ENCODE measurements at regions not wholly inside any gene's neighbourhood (a gene's known extent, or its start where the extent isn't known, plus 50 kb on each side); places are given as distances from the start of the nearest gene placed in this dataset.

GRCh38 chr2:125516496-125517109, 1139.4 kb upstream of the GYPC start:
- DNase-seq (ENCODE audit: low spot score) = no peak

DNA sequence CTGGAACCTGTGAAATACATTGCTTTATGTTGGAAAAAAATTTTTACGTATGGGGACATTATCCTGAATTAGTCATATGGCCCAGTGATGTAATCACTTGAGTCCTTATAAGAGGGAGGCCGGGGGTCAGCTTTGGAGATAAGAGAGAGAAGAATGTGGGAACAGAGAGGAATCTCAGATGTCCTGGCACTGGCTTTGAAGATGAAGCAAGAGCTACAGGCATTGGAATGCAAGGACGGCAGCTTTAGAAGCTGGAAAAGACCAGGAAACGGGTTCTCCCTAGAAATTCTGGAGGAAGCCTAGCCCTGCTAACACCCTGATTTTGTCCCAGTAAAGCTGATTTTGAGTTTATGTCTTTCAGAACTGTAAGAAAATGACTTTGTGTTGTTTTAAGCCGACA, 1129.9 kb upstream of the GYPC start:
- no peak for DNase-seq (ENCODE audit: low spot score)

GRCh38 chr2:125535089-125535488, 1120.9 kb upstream of the GYPC start:
- no peak for DNase-seq (ENCODE audit: low spot score)

- no peak for DNase-seq (ENCODE audit: low spot score)
These were observed 1111.9 kb upstream of the GYPC start for GRCh38 chr2:125543968-125544514.

DNA sequence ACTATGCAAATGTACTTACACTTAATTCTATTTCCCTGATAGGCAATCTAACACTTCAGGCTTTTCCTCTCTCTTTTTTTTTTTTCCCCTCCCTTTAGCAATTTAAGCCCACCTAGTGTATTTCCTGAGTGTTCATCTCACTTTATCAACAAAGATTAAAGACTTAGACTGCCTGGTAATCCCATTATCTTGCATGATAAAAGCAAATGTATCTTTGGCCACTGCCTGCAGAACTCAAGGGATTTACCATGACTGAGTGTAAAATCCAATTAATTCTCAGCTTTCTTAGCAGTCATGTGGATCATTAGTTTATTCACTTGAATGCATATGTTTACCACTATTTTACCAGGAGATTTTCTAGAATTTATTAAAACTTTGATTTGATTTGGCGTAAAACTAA, 1102.2 kb upstream of the GYPC start:
- no peak for DNase-seq (ENCODE audit: low spot score)

DNA sequence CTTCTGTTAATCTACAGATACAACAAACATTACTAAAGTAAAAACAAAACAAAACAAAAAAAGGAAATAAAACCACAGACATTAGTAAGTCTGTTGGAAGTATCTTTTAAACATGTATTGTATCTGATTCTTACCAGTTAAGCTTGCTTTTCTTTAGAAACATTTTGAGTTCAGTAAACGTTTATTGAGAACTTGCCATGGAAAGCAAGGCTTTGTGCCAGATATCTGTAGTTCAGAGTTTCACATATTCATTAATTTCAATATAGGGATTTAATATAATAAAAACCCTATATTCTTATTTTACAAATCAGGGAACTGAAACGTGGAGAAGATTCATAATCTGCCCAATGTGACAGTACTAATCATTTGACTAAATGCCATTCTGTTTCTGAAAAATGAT, 1101.0 kb upstream of the GYPC start:
- no peak for DNase-seq (ENCODE audit: low spot score)

- no peak for DNase-seq (ENCODE audit: low spot score)
These were observed 1096.8 kb upstream of the GYPC start for GRCh38 chr2:125559186-125559585.

DNA sequence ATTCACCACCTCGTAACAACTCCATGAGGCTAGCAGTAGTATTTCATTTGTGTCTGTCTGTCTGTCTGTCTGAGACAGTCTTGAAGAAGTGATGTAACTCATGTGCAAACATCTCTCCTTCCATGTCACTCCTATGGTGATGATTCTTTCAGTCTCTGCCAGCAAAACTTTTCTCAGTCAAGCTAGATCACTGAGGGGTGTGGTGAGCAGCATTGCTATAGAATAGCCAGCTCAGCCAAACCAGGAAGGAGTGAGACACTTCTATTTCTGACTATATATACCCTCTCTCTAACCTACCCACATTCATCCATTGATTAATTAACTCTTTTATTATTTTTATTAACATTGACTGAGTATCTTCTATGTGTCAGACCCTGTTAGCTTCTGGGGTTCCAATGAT, 1095.1 kb upstream of the GYPC start:
- DNase-seq (ENCODE audit: low spot score) = no peak

DNA sequence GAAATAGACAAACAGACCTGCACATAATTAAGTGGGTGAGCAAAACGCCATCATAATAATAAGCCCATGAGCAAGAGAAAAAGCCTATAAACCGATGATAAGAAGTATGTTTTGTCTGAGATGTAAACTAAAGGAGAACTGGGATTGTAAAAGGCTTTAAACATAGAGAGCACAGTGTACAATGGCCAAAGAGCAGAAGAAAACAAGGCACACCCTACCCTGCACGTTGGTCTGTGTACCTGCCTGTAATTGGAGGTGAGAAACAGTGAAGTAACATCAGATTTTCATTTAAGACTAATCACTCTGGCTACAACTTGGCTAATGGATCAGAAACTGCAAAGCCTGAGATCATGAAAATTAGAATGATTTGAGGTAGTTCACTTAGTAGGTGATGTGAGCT, 1094.7 kb upstream of the GYPC start:
- no peak for DNase-seq (ENCODE audit: low spot score)

GRCh38 chr2:125562924-125563323, 1093.0 kb upstream of the GYPC start:
- no peak for DNase-seq (ENCODE audit: low spot score)

- DNase-seq (ENCODE audit: low spot score) = no peak
These were observed 1091.5 kb upstream of the GYPC start for GRCh38 chr2:125564471-125564870.

DNA sequence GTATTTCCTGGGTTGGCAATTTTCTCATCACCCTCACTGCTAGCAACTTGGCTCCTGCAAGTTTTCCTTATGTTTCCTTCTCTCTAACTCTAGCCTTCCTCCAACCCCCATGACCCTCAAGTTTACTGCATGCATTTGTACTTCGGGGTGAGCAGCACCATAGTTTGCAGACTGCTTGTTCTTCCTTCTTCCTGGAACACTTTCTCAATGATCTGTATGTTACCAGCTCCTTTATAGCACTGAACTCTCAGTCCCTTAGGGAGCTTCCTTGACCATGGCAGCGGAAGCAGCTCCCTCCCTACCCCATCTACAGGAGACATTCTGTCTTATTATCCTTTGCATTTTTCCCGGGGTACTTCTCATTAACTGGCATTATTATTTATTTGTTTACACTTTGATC, 1089.5 kb upstream of the GYPC start:
- no peak for DNase-seq (ENCODE audit: low spot score)

- DNase-seq (ENCODE audit: low spot score) = no peak
These were observed 1088.9 kb upstream of the GYPC start for GRCh38 chr2:125567100-125567499.

DNA sequence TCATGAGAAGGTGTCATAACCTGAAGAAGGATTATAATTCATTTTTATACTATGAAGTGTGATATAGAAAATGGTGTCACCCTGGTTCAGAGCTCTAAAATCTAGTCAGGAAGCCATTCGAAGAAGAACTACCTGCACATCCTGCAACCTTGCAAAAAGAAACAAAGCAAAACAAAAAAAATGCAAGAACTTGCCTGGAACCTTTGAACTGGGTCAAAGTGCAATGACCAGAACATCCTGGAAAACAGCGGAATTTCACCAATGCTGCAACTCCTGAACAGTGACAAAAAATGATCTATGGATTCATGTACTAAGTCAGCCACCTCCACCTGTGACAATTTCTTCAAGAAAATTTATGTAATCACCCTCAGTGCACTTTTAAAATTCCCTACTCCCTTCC, 1083.3 kb upstream of the GYPC start:
- DNase-seq (ENCODE audit: low spot score) = no peak

DNA sequence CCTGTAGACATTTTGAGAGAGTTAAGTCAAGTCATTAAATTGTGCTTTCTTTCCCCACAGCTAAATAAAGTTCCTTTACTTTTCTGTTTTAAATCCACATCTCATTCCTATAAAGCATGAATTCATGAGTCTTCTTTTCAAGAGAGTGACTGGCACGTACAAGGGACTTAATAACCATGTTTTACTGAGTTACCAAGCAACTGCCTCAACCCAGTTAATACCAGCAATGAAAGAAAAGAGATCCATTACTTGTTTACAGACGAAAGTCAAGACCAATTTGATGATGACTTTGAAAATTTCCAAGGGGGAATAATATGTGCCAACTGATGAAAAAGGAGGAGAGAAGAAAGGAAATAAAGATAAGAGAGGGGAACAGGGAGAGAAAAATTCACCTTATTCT, 1082.5 kb upstream of the GYPC start:
- no peak for DNase-seq (ENCODE audit: low spot score)

GRCh38 chr2:125576558-125576957, 1079.4 kb upstream of the GYPC start:
- DNase-seq (ENCODE audit: low spot score) = no peak

- DNase-seq (ENCODE audit: low spot score) = no peak
These were observed 1074.4 kb upstream of the GYPC start for GRCh38 chr2:125581557-125581956.

GRCh38 chr2:125582516-125582915, 1073.4 kb upstream of the GYPC start:
- DNase-seq (ENCODE audit: low spot score) = no peak

GRCh38 chr2:125584732-125585131, 1071.2 kb upstream of the GYPC start:
- no peak for DNase-seq (ENCODE audit: low spot score)

- no peak for DNase-seq (ENCODE audit: low spot score)
These were observed 1067.2 kb upstream of the GYPC start for GRCh38 chr2:125588780-125589179.

- DNase-seq (ENCODE audit: low spot score) = no peak
These were observed 1064.0 kb upstream of the GYPC start for GRCh38 chr2:125591954-125592353.

- no peak for DNase-seq (ENCODE audit: low spot score)
These were observed 1062.9 kb upstream of the GYPC start for GRCh38 chr2:125593036-125593435.

DNA sequence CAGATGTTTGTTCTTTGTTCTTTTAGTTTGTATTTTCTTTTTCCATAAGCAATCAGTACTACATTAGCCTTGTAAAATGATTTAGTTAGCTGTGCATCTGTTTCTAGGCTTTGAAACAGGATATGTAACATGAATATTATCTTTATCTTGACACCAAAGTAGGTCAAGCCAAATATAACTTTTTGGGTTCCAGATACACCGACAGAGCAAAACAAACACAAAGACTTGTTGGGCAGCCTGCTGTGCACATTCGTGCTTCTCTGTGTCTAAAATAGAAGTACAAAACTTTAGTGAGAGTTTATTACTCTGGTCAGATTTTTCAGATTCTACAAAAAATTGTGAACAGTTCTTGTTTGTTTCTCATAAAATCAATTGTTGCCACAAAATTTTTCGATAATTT, 1059.3 kb upstream of the GYPC start:
- DNase-seq (ENCODE audit: low spot score) = no peak

DNA sequence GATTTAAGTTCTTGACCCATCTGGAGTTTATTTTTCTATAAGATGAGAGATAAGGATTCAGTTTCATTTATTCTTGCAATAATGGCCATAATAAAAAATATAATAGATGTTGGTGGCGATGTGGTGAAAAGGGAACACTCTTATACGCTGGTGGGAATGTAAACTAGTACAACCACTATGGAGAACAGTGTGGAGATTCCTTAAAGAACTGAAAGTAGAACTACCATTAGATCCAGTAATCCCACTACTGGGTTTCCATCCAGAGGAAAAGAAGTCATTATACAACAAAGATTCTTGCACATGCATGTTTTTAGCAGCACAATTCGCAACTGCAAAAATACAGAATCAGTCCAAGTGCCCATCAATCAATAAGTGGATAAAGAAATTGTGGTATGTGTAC, 1040.5 kb upstream of the GYPC start:
- DNase-seq (ENCODE audit: low spot score) = no peak

DNA sequence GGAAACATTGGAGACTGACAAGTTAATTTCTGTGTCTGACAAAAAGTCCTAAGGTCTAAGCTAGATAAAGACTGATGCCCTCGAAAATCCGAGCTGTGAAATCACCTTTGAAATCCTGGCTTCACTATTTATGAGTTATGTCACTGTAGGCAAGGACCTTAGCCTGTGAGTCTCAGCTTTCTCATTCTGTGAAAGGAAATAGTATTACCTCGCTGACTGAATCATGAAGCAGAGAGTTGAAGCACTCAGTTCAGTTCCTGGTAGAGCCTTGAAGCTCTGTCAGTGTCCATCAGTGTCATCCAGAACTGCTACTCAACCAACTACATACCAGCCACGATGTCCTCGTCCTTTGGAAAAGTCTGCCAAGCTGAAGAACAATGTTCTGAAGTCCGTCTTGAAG, 1025.6 kb upstream of the GYPC start:
- no peak for DNase-seq (ENCODE audit: low spot score)

Measured in germinal center (tissue), 1 donor.